RWPE2 (cell line): ENCODE measurements at regions not wholly inside any gene's neighbourhood (a gene's known extent, or its start where the extent isn't known, plus 50 kb on each side); places are given as distances from the start of the nearest gene placed in this dataset.

Source experiments
- ATAC-seq: fragments of 200-7000 bp; cut with Tn5 transposase; 3 replicates; pipeline ENCODE4 v1.9.1; 2021; ENCODE audit warnings: low read depth
- DNase-seq: peaks from one replicate; pipeline ENCODE4 v3.0.0-alpha.2; 2020; ENCODE audit warnings: low spot score
- H3K27ac ChIP-seq: fragments of 450-650 bp; 2 replicates; pipeline ENCODE4 v1.5.1; 2017; ENCODE audit warnings: mild to moderate bottlenecking; ENCODE audit not compliant: poor library complexity, severe bottlenecking
- H3K27me3 ChIP-seq: fragments of 250-450 bp; sonication (Bioruptor Pico); 2 replicates; pipeline ENCODE4 v1.5.1; 2021; ENCODE audit warnings: mild to moderate bottlenecking, moderate library complexity; ENCODE audit not compliant: insufficient read depth, poor library complexity, severe bottlenecking
- H3K36me3 ChIP-seq: fragments of 250-450 bp; sonication (Bioruptor Pico); 2 replicates; pipeline ENCODE4 v1.5.1; 2020; ENCODE audit warnings: low read depth, mild to moderate bottlenecking, moderate library complexity
- H3K4me1 ChIP-seq: fragments of 250-450 bp; sonication (Bioruptor Pico); 2 replicates; pipeline ENCODE4 v1.5.1; 2021; ENCODE audit warnings: mild to moderate bottlenecking, moderate library complexity; ENCODE audit not compliant: insufficient read depth, poor library complexity, severe bottlenecking
- H3K4me3 ChIP-seq: fragments of 250-450 bp; sonication (Bioruptor Pico); 2 replicates; pipeline ENCODE4 v1.5.1; 2021; ENCODE audit warnings: mild to moderate bottlenecking, moderate library complexity; ENCODE audit not compliant: severe bottlenecking
- H3K9me3 ChIP-seq: fragments of 250-450 bp; sonication (Bioruptor Pico); 2 replicates; pipeline ENCODE4 v1.5.1; 2021; ENCODE audit warnings: mild to moderate bottlenecking, moderate library complexity; ENCODE audit not compliant: severe bottlenecking
- CTCF ChIP-seq: fragments of 450-650 bp; IDR thresholded peaks from one replicate; pipeline ENCODE4 v1.5.1; 2017; ENCODE audit warnings: mild to moderate bottlenecking, moderate library complexity; ENCODE audit not compliant: poor library complexity, severe bottlenecking

- H3K4me3 ChIP-seq: no peak overlapping the region
- no peaks in the 10 kb centered on the region for H3K27me3 ChIP-seq
- no peaks in the 10 kb centered on the region for H3K4me1 ChIP-seq
- no peak overlapping the region for H3K27ac ChIP-seq
- ATAC-seq: peak; percentile 51; the same call in 1 of the 3 replicates
- TF ChIP-seq CTCF: peak; percentile 52
- no peaks in the 10 kb centered on the region for H3K36me3 ChIP-seq
- DNase-seq: no peak
- H3K9me3 ChIP-seq: no peaks in the 10 kb centered on the region
Measured at GRCh38 chr2:18855027-18855426, 265.7 kb upstream of the NT5C1B start.

- Histone ChIP-seq H3K27ac (no peak overlapping the region), H3K36me3 (no peaks in the 10 kb centered on the region), H3K4me1 (no peaks in the 10 kb centered on the region), H3K9me3 (no peaks in the 10 kb centered on the region), H3K27me3 (no peaks in the 10 kb centered on the region), H3K4me3 (no peak overlapping the region)
- ATAC-seq: no peak
- DNase-seq: no peak
- no peak for TF ChIP-seq CTCF
Measured at GRCh38 chr2:18849841-18850578, 260.6 kb upstream of the NT5C1B start.

GRCh38 chr2:18848646-18849045 is 259.3 kb upstream of the NT5C1B start:
- no peak for ATAC-seq
- no peak for TF ChIP-seq CTCF
- Histone ChIP-seq H3K27ac (no peak overlapping the region), H3K4me3 (no peak overlapping the region), H3K9me3 (no peaks in the 10 kb centered on the region), H3K27me3 (no peaks in the 10 kb centered on the region), H3K4me1 (no peaks in the 10 kb centered on the region), H3K36me3 (no peaks in the 10 kb centered on the region)
- no peak for DNase-seq

GRCh38 chr2:18845854-18846445 is 256.6 kb upstream of the NT5C1B start:
- Histone ChIP-seq H3K9me3 (no peaks in the 10 kb centered on the region), H3K27me3 (no peaks in the 10 kb centered on the region), H3K36me3 (no peaks in the 10 kb centered on the region), H3K4me1 (no peaks in the 10 kb centered on the region), H3K27ac (no peak overlapping the region), H3K4me3 (no peak overlapping the region)
- DNase-seq (no peak), ATAC-seq (no peak)
- TF ChIP-seq CTCF: no peak

GRCh38 chr2:18842836-18843235 is 253.5 kb upstream of the NT5C1B start:
- TF ChIP-seq CTCF: no peak
- no peak overlapping the region for H3K27ac ChIP-seq
- H3K36me3 ChIP-seq: no peaks in the 10 kb centered on the region
- ATAC-seq: no peak
- no peak for DNase-seq
- no peaks in the 10 kb centered on the region for H3K4me1 ChIP-seq
- H3K4me3 ChIP-seq: no peak overlapping the region
- no peaks in the 10 kb centered on the region for H3K9me3 ChIP-seq
- H3K27me3 ChIP-seq: no peaks in the 10 kb centered on the region
